ENCODE measurements at regions not wholly inside any gene's neighbourhood (a gene's known extent, or its start where the extent isn't known, plus 50 kb on each side); places are given as distances from the start of the nearest gene placed in this dataset.

DNA sequence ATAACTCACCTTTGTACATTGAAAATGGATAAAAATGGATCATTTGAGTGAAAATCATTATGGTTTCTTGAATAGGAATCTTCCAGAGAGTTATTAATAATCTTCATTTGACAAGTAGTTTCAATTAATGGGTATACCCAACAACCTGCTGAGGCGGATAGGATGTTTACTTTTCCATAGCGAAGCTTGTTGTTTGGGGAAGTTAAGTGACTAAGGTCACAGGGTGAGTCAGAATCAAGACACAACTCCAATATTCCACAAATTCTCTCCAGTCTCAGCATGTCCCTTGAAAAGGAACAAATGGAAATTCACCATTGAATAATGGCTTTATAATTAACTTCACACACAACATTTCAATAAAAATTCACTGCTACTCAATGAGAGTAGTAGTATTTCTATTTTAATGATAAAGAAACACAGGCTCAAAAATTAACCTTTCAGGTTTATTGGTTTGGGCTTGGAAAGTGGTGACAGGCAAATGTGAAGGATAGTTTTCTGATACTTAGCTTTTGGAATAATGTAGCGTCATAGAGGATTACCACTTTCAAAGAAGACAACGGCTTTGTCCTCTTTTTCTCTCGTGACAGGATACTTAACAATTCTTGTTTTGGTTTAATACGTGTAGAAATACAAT is 211.3 kb downstream of the GPD2 start:
- no peak for TF ChIP-seq POLR2A (IDR thresholded peaks at IDR 0.05; ENCODE audit: low read length)
- TF ChIP-seq RCOR1 (IDR thresholded peaks at IDR 0.05; ENCODE audit: low read depth, low read length) = no peak
- TF ChIP-seq NR3C1 (IDR thresholded peaks at IDR 0.05) = no peak
- no peak for TF ChIP-seq RFX5 (IDR thresholded peaks at IDR 0.05)
- TF ChIP-seq CHD4 (IDR thresholded peaks at IDR 0.05; ENCODE audit: borderline replicate concordance) = no peak
- TF ChIP-seq CTCF (IDR thresholded peaks at IDR 0.05) = no peak
- TF ChIP-seq RAD21 (conservative IDR thresholded peaks at IDR 0.05 in 1 of 2, IDR thresholded peaks at IDR 0.05 in 1 of 2) = no peak
- TF ChIP-seq JUNB (IDR thresholded peaks at IDR 0.05) = no peak
- TF ChIP-seq SMC3 (IDR thresholded peaks at IDR 0.05) = no peak
- TF ChIP-seq REST (IDR thresholded peaks at IDR 0.05) = no peak
- no peak for TF ChIP-seq MAZ (IDR thresholded peaks at IDR 0.05; ENCODE audit: borderline replicate concordance, low read depth, low read length)

All from A549 (cell line).